ENCODE measurements at regions not wholly inside any gene's neighbourhood (a gene's known extent, or its start where the extent isn't known, plus 50 kb on each side); places are given as distances from the start of the nearest gene placed in this dataset.

- no peak for TF ChIP-seq TCF12 (IDR thresholded peaks at IDR 0.05; ENCODE audit: low read depth)
- no peak for TF ChIP-seq NFIC (IDR thresholded peaks at IDR 0.05)
- TF ChIP-seq, protein P1, sequence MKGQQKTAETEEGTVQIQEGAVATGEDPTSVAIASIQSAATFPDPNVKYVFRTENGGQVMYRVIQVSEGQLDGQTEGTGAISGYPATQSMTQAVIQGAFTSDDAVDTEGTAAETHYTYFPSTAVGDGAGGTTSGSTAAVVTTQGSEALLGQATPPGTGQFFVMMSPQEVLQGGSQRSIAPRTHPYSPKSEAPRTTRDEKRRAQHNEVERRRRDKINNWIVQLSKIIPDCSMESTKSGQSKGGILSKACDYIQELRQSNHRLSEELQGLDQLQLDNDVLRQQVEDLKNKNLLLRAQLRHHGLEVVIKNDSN (IDR thresholded peaks at IDR 0.05) = no peak
- TF ChIP-seq, protein P2, sequence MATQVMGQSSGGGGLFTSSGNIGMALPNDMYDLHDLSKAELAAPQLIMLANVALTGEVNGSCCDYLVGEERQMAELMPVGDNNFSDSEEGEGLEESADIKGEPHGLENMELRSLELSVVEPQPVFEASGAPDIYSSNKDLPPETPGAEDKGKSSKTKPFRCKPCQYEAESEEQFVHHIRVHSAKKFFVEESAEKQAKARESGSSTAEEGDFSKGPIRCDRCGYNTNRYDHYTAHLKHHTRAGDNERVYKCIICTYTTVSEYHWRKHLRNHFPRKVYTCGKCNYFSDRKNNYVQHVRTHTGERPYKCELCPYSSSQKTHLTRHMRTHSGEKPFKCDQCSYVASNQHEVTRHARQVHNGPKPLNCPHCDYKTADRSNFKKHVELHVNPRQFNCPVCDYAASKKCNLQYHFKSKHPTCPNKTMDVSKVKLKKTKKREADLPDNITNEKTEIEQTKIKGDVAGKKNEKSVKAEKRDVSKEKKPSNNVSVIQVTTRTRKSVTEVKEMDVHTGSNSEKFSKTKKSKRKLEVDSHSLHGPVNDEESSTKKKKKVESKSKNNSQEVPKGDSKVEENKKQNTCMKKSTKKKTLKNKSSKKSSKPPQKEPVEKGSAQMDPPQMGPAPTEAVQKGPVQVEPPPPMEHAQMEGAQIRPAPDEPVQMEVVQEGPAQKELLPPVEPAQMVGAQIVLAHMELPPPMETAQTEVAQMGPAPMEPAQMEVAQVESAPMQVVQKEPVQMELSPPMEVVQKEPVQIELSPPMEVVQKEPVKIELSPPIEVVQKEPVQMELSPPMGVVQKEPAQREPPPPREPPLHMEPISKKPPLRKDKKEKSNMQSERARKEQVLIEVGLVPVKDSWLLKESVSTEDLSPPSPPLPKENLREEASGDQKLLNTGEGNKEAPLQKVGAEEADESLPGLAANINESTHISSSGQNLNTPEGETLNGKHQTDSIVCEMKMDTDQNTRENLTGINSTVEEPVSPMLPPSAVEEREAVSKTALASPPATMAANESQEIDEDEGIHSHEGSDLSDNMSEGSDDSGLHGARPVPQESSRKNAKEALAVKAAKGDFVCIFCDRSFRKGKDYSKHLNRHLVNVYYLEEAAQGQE (IDR thresholded peaks at IDR 0.05; ENCODE audit: low read depth) = no peak
Observed at GRCh38 chr11:86164106-86164505, 80.4 kb upstream of the EED start.

- no peak for TF ChIP-seq FOXM1 (IDR thresholded peaks at IDR 0.05; ENCODE audit: borderline replicate concordance, low read depth)
Observed at GRCh38 chr11:86162239-86162638, 82.3 kb upstream of the EED start.

DNA sequence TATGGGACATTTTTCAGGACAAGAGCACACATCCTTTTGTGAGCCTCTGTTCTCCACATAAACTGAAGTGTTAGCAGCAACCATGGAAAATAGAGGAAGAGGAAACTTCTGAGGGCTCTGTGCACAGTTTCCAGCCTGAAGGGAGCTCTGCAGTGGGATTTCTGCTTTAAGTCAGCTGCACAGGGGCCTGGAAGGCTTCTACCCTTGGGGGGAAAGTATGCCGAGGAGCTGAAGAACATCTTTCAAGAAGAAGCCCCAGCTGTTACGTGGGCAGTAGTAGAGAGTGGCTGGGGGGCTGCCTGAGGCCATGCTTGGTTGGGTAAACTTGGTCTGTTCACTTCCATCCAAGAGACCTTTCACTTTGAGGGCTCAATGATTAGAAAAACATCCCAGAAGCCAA lies 82.7 kb upstream of the EED start:
- TF ChIP-seq TCF12 (IDR thresholded peaks at IDR 0.05; ENCODE audit: low read depth) (no peak), EP300 (IDR thresholded peaks at IDR 0.05; ENCODE audit: borderline replicate concordance) (no peak), EGR1 (IDR thresholded peaks at IDR 0.05) (no peak), YY1 (IDR thresholded peaks at IDR 0.05; ENCODE audit: low read depth) (no peak), CEBPB (IDR thresholded peaks at IDR 0.05) (no peak), TAF1 (IDR thresholded peaks at IDR 0.05; ENCODE audit: low read depth) (no peak), ZBTB7A (IDR thresholded peaks at IDR 0.05; ENCODE audit: low read depth) (no peak), TEAD4 (IDR thresholded peaks at IDR 0.05) (no peak)

- TF ChIP-seq EGR1 (IDR thresholded peaks at IDR 0.05) = no peak
- no peak for TF ChIP-seq TCF12 (IDR thresholded peaks at IDR 0.05; ENCODE audit: low read depth)
- no peak for TF ChIP-seq FOXM1 (IDR thresholded peaks at IDR 0.05; ENCODE audit: borderline replicate concordance, low read depth)
- TF ChIP-seq TEAD4 (IDR thresholded peaks at IDR 0.05) = no peak
- TF ChIP-seq CREB1 (IDR thresholded peaks at IDR 0.05; ENCODE audit: low read depth) = no peak
- TF ChIP-seq MAX (IDR thresholded peaks at IDR 0.05) = no peak
- no peak for TF ChIP-seq TAF1 (IDR thresholded peaks at IDR 0.05; ENCODE audit: low read depth)
- TF ChIP-seq, protein P2 (IDR thresholded peaks at IDR 0.05; ENCODE audit: low read depth) = no peak
- TF ChIP-seq, protein P1 (IDR thresholded peaks at IDR 0.05) = no peak
- no peak for TF ChIP-seq NFIC (IDR thresholded peaks at IDR 0.05)
- TF ChIP-seq EP300 (IDR thresholded peaks at IDR 0.05; ENCODE audit: borderline replicate concordance) = no peak
- TF ChIP-seq RAD21 (IDR thresholded peaks at IDR 0.05; ENCODE audit: low read depth) = no peak
- TF ChIP-seq ZBTB7A (IDR thresholded peaks at IDR 0.05; ENCODE audit: low read depth) = no peak
- TF ChIP-seq CEBPB (IDR thresholded peaks at IDR 0.05) = no peak
- no peak for TF ChIP-seq YY1 (IDR thresholded peaks at IDR 0.05; ENCODE audit: low read depth)
Observed at GRCh38 chr11:86161336-86161735, 83.2 kb upstream of the EED start.

GRCh38 chr11:86160541-86161149 lies 83.9 kb upstream of the EED start:
- TF ChIP-seq TCF12 (IDR thresholded peaks at IDR 0.05; ENCODE audit: low read depth) (no peak), TEAD4 (IDR thresholded peaks at IDR 0.05) (no peak), FOXM1 (IDR thresholded peaks at IDR 0.05; ENCODE audit: borderline replicate concordance, low read depth) (no peak), MAX (IDR thresholded peaks at IDR 0.05) (no peak), NFIC (IDR thresholded peaks at IDR 0.05) (no peak), CEBPB (IDR thresholded peaks at IDR 0.05) (no peak), CREB1 (IDR thresholded peaks at IDR 0.05; ENCODE audit: low read depth) (no peak), EP300 (IDR thresholded peaks at IDR 0.05; ENCODE audit: borderline replicate concordance) (no peak), EGR1 (IDR thresholded peaks at IDR 0.05) (no peak), RAD21 (IDR thresholded peaks at IDR 0.05; ENCODE audit: low read depth) (no peak), YY1 (IDR thresholded peaks at IDR 0.05; ENCODE audit: low read depth) (no peak), TAF1 (IDR thresholded peaks at IDR 0.05; ENCODE audit: low read depth) (no peak), ZBTB7A (IDR thresholded peaks at IDR 0.05; ENCODE audit: low read depth) (no peak)
- TF ChIP-seq, protein P2 (IDR thresholded peaks at IDR 0.05; ENCODE audit: low read depth) = no peak
- TF ChIP-seq, protein P1 (IDR thresholded peaks at IDR 0.05) = no peak

Data from Ishikawa (cell line).